ENCODE measurements at regions not wholly inside any gene's neighbourhood (a gene's known extent, or its start where the extent isn't known, plus 50 kb on each side); places are given as distances from the start of the nearest gene placed in this dataset.

GRCh38 chr18:26614374-26614773, 66.0 kb upstream of the KCTD1 start:
- Mint-ChIP-seq H3K9me3 (no peaks in the 10 kb centered on the region), H3K4me3 (no peak overlapping the region), H3K36me3 (no peaks in the 10 kb centered on the region), H3K4me1 (peaks cover 4% of the 10 kb centered on the region), H3K27ac (no peak overlapping the region), H3K27me3 (ENCODE audit: low read depth in 3 of 3) (peaks cover 10 to 12% (median 10%) of the 10 kb centered on the region in 3 donors)
- H3K79me2 ChIP-seq (ENCODE audit: insufficient read depth, low read length): no peaks in the 10 kb centered on the region
- intact Hi-C loops (cut with micrococcal nuclease): no loop called here
- no peaks in the 10 kb centered on the region for H3K4me1 ChIP-seq (ENCODE audit: control insufficient read depth in 1 of 2, insufficient read depth in 2 of 2, low read length in 2 of 2)
- no peak for DNase-seq
- H3K27me3 ChIP-seq (ENCODE audit: control insufficient read depth in 2 of 2, insufficient read depth in 2 of 2, low read length in 2 of 2): no peaks in the 10 kb centered on the region
- H3K27ac ChIP-seq (ENCODE audit: low read depth in 1 of 2, low read length in 2 of 2): no peak overlapping the region
- 93% methylated on average over 2 of the region's 3 CpGs for WGBS (ENCODE audit: insufficient coverage)
- H3K4me2 ChIP-seq (replicated peaks; ENCODE audit: extremely low read depth, low read length, poor library complexity, severe bottlenecking): no peak overlapping the region
- H3K36me3 ChIP-seq (replicated peaks in 1 of 2; ENCODE audit: control insufficient read depth in 1 of 2, insufficient read depth in 2 of 2, low read length in 2 of 2): no peaks in the 10 kb centered on the region
- H2AFZ ChIP-seq (ENCODE audit: insufficient read depth, low read depth, low read length, poor library complexity, severe bottlenecking): no peak overlapping the region
- TF ChIP-seq CTCF (IDR thresholded peaks at IDR 0.05): no peak
- no peak overlapping the region for H3K9ac ChIP-seq (ENCODE audit: insufficient read depth, low read length, poor library complexity, severe bottlenecking)
- H3K4me3 ChIP-seq (replicated peaks in 1 of 3; ENCODE audit: low read depth in 2 of 3, low read length in 3 of 3): no peak overlapping the region
- no peaks in the 10 kb centered on the region for H3K9me3 ChIP-seq (replicated peaks in 1 of 2; ENCODE audit: control insufficient read depth in 1 of 2, insufficient read depth in 1 of 2, low read length in 2 of 2)
- H4K20me1 ChIP-seq (ENCODE audit: insufficient read depth, low read length): no peaks in the 10 kb centered on the region

All from CD14-positive monocyte (primary cell).